Activated CD4-positive, CD25-positive, alpha-beta regulatory T cell (primary cell): ENCODE measurements at regions not wholly inside any gene's neighbourhood (a gene's known extent, or its start where the extent isn't known, plus 50 kb on each side); places are given as distances from the start of the nearest gene placed in this dataset.

Source experiments
- DNase-seq, 4 experiments: peaks; one replicate each; lab custom pipeline; 2025; lab: John Stamatoyannopoulos, UW

GRCh38 chr14:66115740-66116502, 370.2 kb upstream of the CCDC196 start:
- no peak for DNase-seq

- DNase-seq = no peak
Observed at GRCh38 chr14:66116732-66117131, 369.4 kb upstream of the CCDC196 start.

- no peak for DNase-seq
Observed at GRCh38 chr14:66117600-66117999, 368.6 kb upstream of the CCDC196 start.

GRCh38 chr14:66119606-66120231, 366.5 kb upstream of the CCDC196 start:
- DNase-seq = no peak

- no peak for DNase-seq
Observed at GRCh38 chr14:66120402-66120801, 365.8 kb upstream of the CCDC196 start.

- no peak for DNase-seq
Observed at GRCh38 chr14:66121859-66122258, 364.3 kb upstream of the CCDC196 start.

- DNase-seq = no peak
Observed at GRCh38 chr14:66129224-66129623, 356.9 kb upstream of the CCDC196 start.

- DNase-seq = no peak
Observed at GRCh38 chr14:66131111-66131510, 355.1 kb upstream of the CCDC196 start.

GRCh38 chr14:66133666-66134065, 352.5 kb upstream of the CCDC196 start:
- DNase-seq = no peak

- no peak for DNase-seq
Observed at GRCh38 chr14:66135831-66136230, 350.3 kb upstream of the CCDC196 start.

GRCh38 chr14:66137081-66137480, 349.1 kb upstream of the CCDC196 start:
- no peak for DNase-seq

- no peak for DNase-seq
Observed at GRCh38 chr14:66139432-66139831, 346.7 kb upstream of the CCDC196 start.

GRCh38 chr14:66140213-66140918, 345.8 kb upstream of the CCDC196 start:
- DNase-seq = no peak

- DNase-seq = no peak
Observed at GRCh38 chr14:66140963-66141362, 345.2 kb upstream of the CCDC196 start.

- DNase-seq = no peak
Observed at GRCh38 chr14:66141733-66142132, 344.4 kb upstream of the CCDC196 start.

- DNase-seq = no peak
Observed at GRCh38 chr14:66143387-66144112, 342.6 kb upstream of the CCDC196 start.

GRCh38 chr14:66152302-66152701, 333.9 kb upstream of the CCDC196 start:
- DNase-seq = no peak

GRCh38 chr14:66152747-66153146, 333.4 kb upstream of the CCDC196 start:
- DNase-seq = no peak

GRCh38 chr14:66163023-66163422, 323.1 kb upstream of the CCDC196 start:
- DNase-seq = no peak

GRCh38 chr14:66165337-66165736, 320.8 kb upstream of the CCDC196 start:
- no peak for DNase-seq

GRCh38 chr14:66174453-66174891, 311.7 kb upstream of the CCDC196 start:
- no peak for DNase-seq

GRCh38 chr14:66177935-66178334, 308.2 kb upstream of the CCDC196 start:
- no peak for DNase-seq
